Bronchial epithelial cell (primary cell): ENCODE measurements at regions not wholly inside any gene's neighbourhood (a gene's known extent, or its start where the extent isn't known, plus 50 kb on each side); places are given as distances from the start of the nearest gene placed in this dataset.

Experiments used
- DNase-seq: peaks from one replicate; pipeline ENCODE4 v3.0.0-alpha.2; 2010; ENCODE audit warnings: low read depth
- FAIRE-seq: peaks from 2 replicates; lab custom pipeline; 2011; peaks lifted over from hg19 to GRCh38; lab: Jason Lieb, UNC
- H3K27me3 ChIP-seq: 2 replicates; pipeline ENCODE4 v1.5.1; 2011; ENCODE audit warnings: low read length; ENCODE audit not compliant: control insufficient read depth, insufficient read depth
- H3K36me3 ChIP-seq: 2 replicates; pipeline ENCODE4 v1.5.1; 2011; ENCODE audit warnings: low read length; ENCODE audit not compliant: control insufficient read depth, insufficient read depth
- H3K4me3 ChIP-seq: 2 replicates; pipeline ENCODE4 v1.5.1; 2011; ENCODE audit warnings: mild to moderate bottlenecking, low read depth, low read length, control low read depth
- TF ChIP-seq, protein P1 (sequence below): IDR thresholded peaks from 2 replicates; pipeline ENCODE4 v1.5.1; 2011; ENCODE audit warnings: mild to moderate bottlenecking, moderate library complexity, low read length, control low read depth, inconsistent platforms; ENCODE audit not compliant: insufficient read depth, severe bottlenecking

DNA sequence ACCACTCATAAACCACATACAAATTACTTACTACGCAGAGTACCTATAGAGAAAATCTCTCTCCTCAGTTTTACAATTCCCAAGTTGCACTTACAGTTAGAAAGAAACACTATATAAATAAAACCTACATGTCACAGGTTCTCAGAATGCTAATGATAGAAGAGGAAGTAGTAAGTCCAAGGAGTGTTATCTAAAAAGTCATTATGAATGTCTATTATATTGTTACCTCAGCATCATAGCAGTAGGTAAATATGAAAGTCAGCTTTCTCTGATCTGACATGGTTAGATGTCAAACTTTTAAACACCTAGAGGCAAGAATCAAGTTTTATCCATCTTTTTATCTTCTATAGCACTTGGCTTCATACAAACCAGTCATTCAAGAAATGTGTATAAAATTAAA, 163.2 kb upstream of the FAM241A start:
- Histone ChIP-seq H3K4me3 (no peak overlapping the region), H3K36me3 (no peaks in the 10 kb centered on the region), H3K27me3 (no peaks in the 10 kb centered on the region)
- DNase-seq (no peak), FAIRE-seq (no peak)
- TF ChIP-seq, protein P1, sequence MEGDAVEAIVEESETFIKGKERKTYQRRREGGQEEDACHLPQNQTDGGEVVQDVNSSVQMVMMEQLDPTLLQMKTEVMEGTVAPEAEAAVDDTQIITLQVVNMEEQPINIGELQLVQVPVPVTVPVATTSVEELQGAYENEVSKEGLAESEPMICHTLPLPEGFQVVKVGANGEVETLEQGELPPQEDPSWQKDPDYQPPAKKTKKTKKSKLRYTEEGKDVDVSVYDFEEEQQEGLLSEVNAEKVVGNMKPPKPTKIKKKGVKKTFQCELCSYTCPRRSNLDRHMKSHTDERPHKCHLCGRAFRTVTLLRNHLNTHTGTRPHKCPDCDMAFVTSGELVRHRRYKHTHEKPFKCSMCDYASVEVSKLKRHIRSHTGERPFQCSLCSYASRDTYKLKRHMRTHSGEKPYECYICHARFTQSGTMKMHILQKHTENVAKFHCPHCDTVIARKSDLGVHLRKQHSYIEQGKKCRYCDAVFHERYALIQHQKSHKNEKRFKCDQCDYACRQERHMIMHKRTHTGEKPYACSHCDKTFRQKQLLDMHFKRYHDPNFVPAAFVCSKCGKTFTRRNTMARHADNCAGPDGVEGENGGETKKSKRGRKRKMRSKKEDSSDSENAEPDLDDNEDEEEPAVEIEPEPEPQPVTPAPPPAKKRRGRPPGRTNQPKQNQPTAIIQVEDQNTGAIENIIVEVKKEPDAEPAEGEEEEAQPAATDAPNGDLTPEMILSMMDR: no peak

DNA sequence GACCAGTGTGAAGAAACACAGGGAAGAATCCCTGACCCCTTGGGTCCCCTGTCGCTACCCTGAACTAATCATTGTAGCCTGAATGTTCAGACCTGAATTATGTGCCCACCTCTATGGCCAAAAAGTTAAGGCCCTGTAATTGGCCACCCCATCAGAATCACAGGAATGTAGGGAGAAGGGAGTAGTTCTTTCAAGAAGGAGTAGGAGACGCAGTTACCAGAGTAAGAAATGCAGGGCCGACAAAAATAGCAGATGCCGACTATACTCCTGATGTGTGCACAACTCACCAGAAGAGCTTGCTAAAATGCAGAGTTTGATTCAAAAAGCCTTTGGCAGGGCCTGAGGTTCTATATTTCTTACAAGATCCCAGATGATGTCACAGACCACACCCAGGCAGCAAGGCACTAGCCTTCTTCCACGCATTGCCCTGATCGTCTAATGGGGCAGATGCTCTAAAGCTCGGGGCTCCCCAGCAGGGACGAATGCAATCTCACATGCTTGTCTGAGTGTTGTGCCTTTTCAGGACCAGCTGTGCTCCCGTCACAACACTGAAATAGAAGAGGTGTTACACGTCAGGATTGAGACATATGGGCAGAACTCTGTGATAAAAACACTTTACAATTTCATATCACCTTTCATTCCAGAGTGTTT, 161.0 kb upstream of the FAM241A start:
- DNase-seq: no peak
- TF ChIP-seq, protein P1: no peak
- H3K36me3 ChIP-seq: no peaks in the 10 kb centered on the region
- no peak for FAIRE-seq
- H3K27me3 ChIP-seq: no peaks in the 10 kb centered on the region
- H3K4me3 ChIP-seq: no peak overlapping the region

DNA sequence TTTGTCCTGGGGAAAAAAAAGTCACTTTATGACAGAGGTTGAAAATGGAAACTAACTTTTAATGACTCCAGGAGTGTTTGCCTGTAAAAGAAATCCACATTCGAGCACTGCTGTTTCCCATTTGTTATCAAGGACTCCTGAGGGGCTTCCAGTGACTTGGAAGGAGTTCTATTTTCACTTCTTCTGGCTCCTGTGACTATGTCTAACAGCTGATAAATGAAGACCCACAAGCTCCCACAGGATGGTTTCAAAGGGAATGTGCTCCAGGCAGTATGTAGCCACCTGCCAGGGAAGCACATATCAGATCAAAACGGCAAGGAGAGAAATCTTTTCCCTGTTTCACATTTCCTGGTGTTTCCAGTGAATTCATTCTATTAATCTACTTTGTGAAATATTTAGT, 159.8 kb upstream of the FAM241A start:
- DNase-seq (no peak), FAIRE-seq (no peak)
- TF ChIP-seq, protein P1: no peak
- Histone ChIP-seq H3K27me3 (no peaks in the 10 kb centered on the region), H3K36me3 (no peaks in the 10 kb centered on the region), H3K4me3 (no peak overlapping the region)

DNA sequence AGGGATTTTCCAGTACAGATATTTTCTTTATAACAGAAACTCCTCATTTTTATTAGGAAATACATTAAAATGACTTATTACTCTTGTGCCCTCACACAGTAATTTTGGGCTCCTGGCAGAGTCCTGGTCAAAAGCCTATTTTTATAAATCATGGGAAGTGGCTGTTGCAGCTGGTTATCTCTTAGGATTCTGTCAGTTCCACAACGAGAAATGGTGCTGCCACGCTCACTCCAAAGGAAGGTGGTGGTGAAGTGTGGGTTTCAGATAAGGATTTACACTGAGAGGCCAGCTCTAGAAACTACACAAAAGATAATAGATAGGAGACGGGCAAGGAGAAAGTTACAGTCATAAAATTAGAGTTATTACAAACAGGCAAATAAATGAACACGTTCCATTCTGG, 159.2 kb upstream of the FAM241A start:
- Histone ChIP-seq H3K27me3 (no peaks in the 10 kb centered on the region), H3K36me3 (no peaks in the 10 kb centered on the region), H3K4me3 (no peak overlapping the region)
- DNase-seq (no peak), FAIRE-seq (no peak)
- TF ChIP-seq, protein P1: no peak

DNA sequence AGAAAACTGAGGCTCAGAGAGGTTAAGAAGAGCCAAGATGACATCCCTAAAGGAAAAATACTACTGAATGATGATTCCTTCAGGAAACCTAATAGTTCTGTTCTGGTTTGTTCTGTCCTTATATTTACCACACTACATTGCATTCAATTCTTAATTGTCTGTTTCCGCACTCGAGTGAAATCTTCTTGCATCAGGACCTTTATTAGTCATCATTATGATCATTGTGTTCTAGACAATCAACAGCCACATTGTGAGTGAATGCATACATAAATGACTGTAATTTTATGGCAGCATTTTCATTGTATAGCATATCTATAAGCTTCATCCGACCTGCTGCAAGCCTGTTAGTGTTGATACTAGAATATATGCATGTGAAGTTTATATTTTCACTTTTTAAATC, 156.7 kb upstream of the FAM241A start:
- peak; percentile 34 for DNase-seq
- TF ChIP-seq, protein P1: no peak
- FAIRE-seq: no peak
- Histone ChIP-seq H3K4me3 (no peak overlapping the region), H3K36me3 (no peaks in the 10 kb centered on the region), H3K27me3 (no peaks in the 10 kb centered on the region)

DNA sequence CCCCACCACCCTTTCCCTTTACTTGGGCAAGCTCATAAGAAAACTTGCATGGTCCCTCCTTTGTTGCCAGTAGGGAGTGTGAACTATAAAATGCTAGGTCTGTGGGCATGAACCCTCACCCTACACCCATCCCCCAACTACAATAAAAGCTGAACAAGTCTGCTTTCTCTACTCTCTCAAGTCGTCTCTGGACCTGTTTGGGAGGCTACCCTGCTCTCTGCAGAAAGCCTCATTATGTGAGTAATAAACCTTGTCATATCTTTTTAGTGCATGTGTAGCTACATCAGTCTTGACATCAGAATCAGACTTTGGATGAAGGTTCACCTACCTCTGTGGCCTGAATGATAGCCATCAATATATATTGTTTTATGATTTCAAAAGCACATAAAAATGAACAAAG, 155.4 kb upstream of the FAM241A start:
- no peaks in the 10 kb centered on the region for H3K27me3 ChIP-seq
- DNase-seq (no peak), FAIRE-seq (no peak)
- H3K36me3 ChIP-seq: no peaks in the 10 kb centered on the region
- TF ChIP-seq, protein P1: no peak
- no peak overlapping the region for H3K4me3 ChIP-seq
